HepG2 (cell line): ENCODE measurements at regions not wholly inside any gene's neighbourhood (a gene's known extent, or its start where the extent isn't known, plus 50 kb on each side); places are given as distances from the start of the nearest gene placed in this dataset.

ENCODE experiments used
- ATAC-seq: fragments of 200-7000 bp; cut with Tn5 transposase; 3 replicates; pipeline ENCODE4 v1.9.1; 2020; ENCODE audit warnings: mild to moderate bottlenecking, moderate library complexity
- BruUV-seq: library from RNA; stranded (reverse); fragments of 400-500 nt; replicated peaks from 2 replicates; lab custom pipeline; 2021; lab: Mats Ljungman, UMichigan
- CTCF ChIA-PET: fragments of 300-600 bp; formaldehyde crosslinking; extraction: SDS; loops from one replicate; lab custom pipeline; 2021; ENCODE audit warnings: low total read pairs, inconsistent platforms, low intra/inter-chr PET ratio; lab: Yijun Ruan, JAX
- POLR2A ChIA-PET: fragments of 350-600 bp; sonication (Branson Sonifier 250); formaldehyde crosslinking; loops from one replicate; lab custom pipeline; 2020; ENCODE audit warnings: antibody characterized with exemption, inconsistent platforms; lab: Yijun Ruan, JAX
- DNase-seq: peaks from one replicate; pipeline ENCODE4 v3.0.0-alpha.2; 2015; ENCODE audit warnings: low spot score
- FAIRE-seq: peaks from 3 replicates; lab custom pipeline; 2011; peaks lifted over from hg19 to GRCh38; lab: Jason Lieb, UNC
- H2AFZ ChIP-seq: one replicate; pipeline ENCODE4 v1.6.1; 2011; ENCODE audit warnings: low read length, inconsistent platforms
- H3K27ac ChIP-seq: fragments of 300-600 bp; 3 replicates; pipeline ENCODE4 v1.8.0; 2011; ENCODE audit warnings: mixed run types, mild to moderate bottlenecking, mixed read lengths, low read length, inconsistent platforms; ENCODE audit not compliant: insufficient read depth; ENCODE audit errors: extremely low read length
- H3K27me3 ChIP-seq, 2 experiments: fragments of 200-600 bp in 1 of 2; 2 replicates in 1 of 2; 3 replicates in 1 of 2; pipeline versions ENCODE4 v1.6.0 to v1.8.0; 2011; ENCODE audit warnings: low read length in 2 of 2, mild to moderate bottlenecking in 2 of 2, moderate library complexity in 2 of 2, inconsistent platforms in 1 of 2; ENCODE audit not compliant: insufficient read depth in 2 of 2, control insufficient read depth in 1 of 2
- H3K36me3 ChIP-seq, 2 experiments: fragments of 200-600 bp in 1 of 2; replicated peaks in 1 of 2; 2 replicates in 1 of 2; 3 replicates in 1 of 2; pipeline versions ENCODE4 v1.5.1 to v1.8.0; 2011; ENCODE audit warnings: low read length in 2 of 2, inconsistent platforms in 1 of 2; ENCODE audit not compliant: insufficient read depth in 2 of 2, control insufficient read depth in 1 of 2
- H3K4me1 ChIP-seq: 2 replicates; pipeline ENCODE4 v1.5.1; 2012; ENCODE audit warnings: low read length, inconsistent platforms; ENCODE audit not compliant: insufficient read depth
- H3K4me2 ChIP-seq: 2 replicates; pipeline ENCODE4 v1.6.0; 2011; ENCODE audit warnings: low read depth, low read length, inconsistent platforms
- H3K4me3 ChIP-seq, 3 experiments: fragments of 200-600 bp in 1 of 3; sonication (generic), shearing (Covaris generic) in 1 of 3; replicated peaks in 1 of 3; 2 replicates each; pipeline ENCODE4 v1.5.1; 2011 to 2016; ENCODE audit warnings: low read length in 3 of 3, inconsistent platforms in 2 of 3, low read depth in 2 of 3, mild to moderate bottlenecking in 2 of 3, control low read depth in 1 of 3, mixed read lengths in 1 of 3; ENCODE audit not compliant: insufficient read depth in 1 of 3
- H3K79me2 ChIP-seq: one replicate; pipeline ENCODE4 v1.6.1; 2011; ENCODE audit warnings: low read length, inconsistent platforms; ENCODE audit not compliant: insufficient read depth
- H3K9ac ChIP-seq: 2 replicates; pipeline ENCODE4 v1.6.0; 2011; ENCODE audit warnings: mild to moderate bottlenecking, low read depth, low read length, inconsistent platforms; ENCODE audit not compliant: insufficient read depth
- H3K9me3 ChIP-seq: 2 replicates; pipeline ENCODE4 v1.5.1; 2012; ENCODE audit warnings: mild to moderate bottlenecking, low read length
- H4K20me1 ChIP-seq: 2 replicates; pipeline ENCODE4 v1.6.0; 2011; ENCODE audit warnings: inconsistent platforms, mild to moderate bottlenecking, low read length, moderate library complexity; ENCODE audit not compliant: insufficient read depth
- EED ChIP-seq: sonication (generic); formaldehyde crosslinking; IDR thresholded peaks from 2 replicates; pipeline ENCODE4 v1.5.0; 2020; ENCODE audit warnings: mild to moderate bottlenecking, missing genetic modification reagents
- HOXA9 ChIP-seq: sonication (generic); formaldehyde crosslinking; IDR thresholded peaks from 2 replicates; pipeline ENCODE4 v1.8.1; 2022; ENCODE audit warnings: missing genetic modification reagents, mild to moderate bottlenecking, moderate library complexity, borderline replicate concordance
- NFE2 ChIP-seq: sonication (generic); formaldehyde crosslinking; IDR thresholded peaks from 2 replicates; pipeline ENCODE4 v1.4.0; 2020; ENCODE audit warnings: missing genetic modification reagents
- whole genome bisulfite sequencing: methylation state at CpG from one replicate; pipeline ENCODE4 v1.1.6; 2017; ENCODE audit warnings: low lambda C conversion rate; 5-methylcytosine and 5-hydroxymethylcytosine counted together
- in situ Hi-C: cut with HindIII; loops from 2 replicates; pipeline ENCODE4 v1.10.0; 2017; ENCODE audit warnings: low pct_unique_long_range_greater_than_20kb; ENCODE audit not compliant: extremely low pct_ligation_motif_present
- intact Hi-C: fragments of 100-400 bp; cut with micrococcal nuclease; formaldehyde crosslinking; loops from one replicate; pipeline ENCODE4 v1.10.0; 2022; ENCODE audit not compliant: unreplicated experiment
- TF ChIP-seq, protein P1 (sequence below): sonication (generic); formaldehyde crosslinking; IDR thresholded peaks from 2 replicates; pipeline ENCODE4 v1.4.0; 2020; ENCODE audit warnings: low read depth, missing genetic modification reagents
- TF ChIP-seq, protein P2 (sequence below): sonication (generic); formaldehyde crosslinking; IDR thresholded peaks from 2 replicates; pipeline ENCODE4 v1.5.0; 2020; ENCODE audit warnings: mild to moderate bottlenecking, missing genetic modification reagents

DNA sequence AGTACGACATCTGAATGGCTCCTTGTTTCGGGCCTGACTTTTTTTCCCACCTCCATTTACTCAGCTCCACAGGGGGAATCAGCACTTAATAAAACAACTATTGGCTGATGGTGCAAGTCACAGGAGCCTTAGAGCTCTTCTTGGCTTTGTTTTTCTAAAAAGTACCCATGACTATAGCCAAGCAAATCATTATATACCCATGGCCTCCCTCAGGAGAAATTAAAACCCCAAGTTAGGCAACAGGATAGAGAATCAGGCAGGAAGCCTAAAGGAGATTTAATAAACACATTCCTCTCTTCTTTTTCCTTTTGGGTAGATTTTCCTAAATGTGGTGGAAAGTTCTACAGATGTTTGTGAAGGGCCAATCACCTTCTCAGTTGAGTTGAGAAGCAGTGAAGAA lies 91.9 kb upstream of the RBPJ start (continued):
- TF ChIP-seq, protein P1, sequence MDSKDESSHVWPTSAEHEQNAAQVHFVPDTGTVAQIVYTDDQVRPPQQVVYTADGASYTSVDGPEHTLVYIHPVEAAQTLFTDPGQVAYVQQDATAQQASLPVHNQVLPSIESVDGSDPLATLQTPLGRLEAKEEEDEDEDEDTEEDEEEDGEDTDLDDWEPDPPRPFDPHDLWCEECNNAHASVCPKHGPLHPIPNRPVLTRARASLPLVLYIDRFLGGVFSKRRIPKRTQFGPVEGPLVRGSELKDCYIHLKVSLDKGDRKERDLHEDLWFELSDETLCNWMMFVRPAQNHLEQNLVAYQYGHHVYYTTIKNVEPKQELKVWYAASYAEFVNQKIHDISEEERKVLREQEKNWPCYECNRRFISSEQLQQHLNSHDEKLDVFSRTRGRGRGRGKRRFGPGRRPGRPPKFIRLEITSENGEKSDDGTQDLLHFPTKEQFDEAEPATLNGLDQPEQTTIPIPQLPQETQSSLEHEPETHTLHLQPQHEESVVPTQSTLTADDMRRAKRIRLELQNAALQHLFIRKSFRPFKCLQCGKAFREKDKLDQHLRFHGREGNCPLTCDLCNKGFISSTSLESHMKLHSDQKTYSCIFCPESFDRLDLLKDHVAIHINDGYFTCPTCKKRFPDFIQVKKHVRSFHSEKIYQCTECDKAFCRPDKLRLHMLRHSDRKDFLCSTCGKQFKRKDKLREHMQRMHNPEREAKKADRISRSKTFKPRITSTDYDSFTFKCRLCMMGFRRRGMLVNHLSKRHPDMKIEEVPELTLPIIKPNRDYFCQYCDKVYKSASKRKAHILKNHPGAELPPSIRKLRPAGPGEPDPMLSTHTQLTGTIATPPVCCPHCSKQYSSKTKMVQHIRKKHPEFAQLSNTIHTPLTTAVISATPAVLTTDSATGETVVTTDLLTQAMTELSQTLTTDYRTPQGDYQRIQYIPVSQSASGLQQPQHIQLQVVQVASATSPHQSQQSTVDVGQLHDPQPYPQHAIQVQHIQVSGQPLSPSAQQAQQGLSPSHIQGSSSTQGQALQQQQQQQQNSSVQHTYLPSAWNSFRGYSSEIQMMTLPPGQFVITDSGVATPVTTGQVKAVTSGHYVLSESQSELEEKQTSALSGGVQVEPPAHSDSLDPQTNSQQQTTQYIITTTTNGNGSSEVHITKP (CRISPR knock-in tag) = no peak
- TF ChIP-seq NFE2 = no peak
- no peak for TF ChIP-seq EED (CRISPR knock-in tag)

DNA sequence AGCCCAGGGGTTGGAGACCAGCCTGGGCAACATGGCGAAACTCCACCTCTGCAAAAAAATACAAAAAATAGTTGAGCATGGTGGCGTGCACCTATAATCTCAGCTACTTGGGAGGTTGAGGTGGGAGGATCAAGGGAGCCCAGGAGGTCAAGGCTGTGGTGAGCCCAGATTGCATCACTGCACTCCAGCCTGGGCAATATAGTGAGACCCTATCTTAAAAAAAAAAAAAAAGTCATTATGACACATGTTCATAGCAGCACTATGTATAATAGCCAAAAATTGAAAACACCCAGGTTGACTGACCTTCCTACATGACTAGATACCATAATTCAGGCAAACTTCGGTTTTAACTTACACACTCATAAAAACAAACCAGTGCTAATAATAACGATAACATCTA lies 90.8 kb upstream of the RBPJ start:
- Histone ChIP-seq H3K4me2 (no peak overlapping the region), H2AFZ (no peak overlapping the region), H4K20me1 (no peaks in the 10 kb centered on the region), H3K9me3 (no peaks in the 10 kb centered on the region), H3K79me2 (no peaks in the 10 kb centered on the region), H3K4me3 (no peak overlapping the region), H3K4me1 (no peaks in the 10 kb centered on the region), H3K27ac (no peak overlapping the region), H3K9ac (no peak overlapping the region), H3K36me3 (no peaks in the 10 kb centered on the region), H3K27me3 (no peaks in the 10 kb centered on the region; a peak in 1 of 5 replicates)
- in situ Hi-C loops (no loop called here), intact Hi-C loops (no loop called here)
- 55% methylated on average over 4 of the region's 4 CpGs for WGBS
- no TSS peak for BruUV-seq
- CTCF ChIA-PET = no interaction called here
- DNase-seq (no peak), ATAC-seq (no peak), FAIRE-seq (no peak)
- no peak for TF ChIP-seq HOXA9 (CRISPR knock-in tag)
- TF ChIP-seq, protein P2, sequence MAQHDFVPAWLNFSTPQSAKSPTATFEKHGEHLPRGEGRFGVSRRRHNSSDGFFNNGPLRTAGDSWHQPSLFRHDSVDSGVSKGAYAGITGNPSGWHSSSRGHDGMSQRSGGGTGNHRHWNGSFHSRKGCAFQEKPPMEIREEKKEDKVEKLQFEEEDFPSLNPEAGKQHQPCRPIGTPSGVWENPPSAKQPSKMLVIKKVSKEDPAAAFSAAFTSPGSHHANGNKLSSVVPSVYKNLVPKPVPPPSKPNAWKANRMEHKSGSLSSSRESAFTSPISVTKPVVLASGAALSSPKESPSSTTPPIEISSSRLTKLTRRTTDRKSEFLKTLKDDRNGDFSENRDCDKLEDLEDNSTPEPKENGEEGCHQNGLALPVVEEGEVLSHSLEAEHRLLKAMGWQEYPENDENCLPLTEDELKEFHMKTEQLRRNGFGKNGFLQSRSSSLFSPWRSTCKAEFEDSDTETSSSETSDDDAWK (CRISPR knock-in tag) = no peak
- POLR2A ChIA-PET = no interaction called here
